Raji (cell line): ENCODE measurements at regions not wholly inside any gene's neighbourhood (a gene's known extent, or its start where the extent isn't known, plus 50 kb on each side); places are given as distances from the start of the nearest gene placed in this dataset.

Experiments used
- POLR2A ChIP-seq: IDR thresholded peaks from 2 replicates; pipeline ENCODE4 v1.6.1; 2011; ENCODE audit warnings: low read depth, low read length, control low read depth; ENCODE audit not compliant: insufficient read depth

DNA sequence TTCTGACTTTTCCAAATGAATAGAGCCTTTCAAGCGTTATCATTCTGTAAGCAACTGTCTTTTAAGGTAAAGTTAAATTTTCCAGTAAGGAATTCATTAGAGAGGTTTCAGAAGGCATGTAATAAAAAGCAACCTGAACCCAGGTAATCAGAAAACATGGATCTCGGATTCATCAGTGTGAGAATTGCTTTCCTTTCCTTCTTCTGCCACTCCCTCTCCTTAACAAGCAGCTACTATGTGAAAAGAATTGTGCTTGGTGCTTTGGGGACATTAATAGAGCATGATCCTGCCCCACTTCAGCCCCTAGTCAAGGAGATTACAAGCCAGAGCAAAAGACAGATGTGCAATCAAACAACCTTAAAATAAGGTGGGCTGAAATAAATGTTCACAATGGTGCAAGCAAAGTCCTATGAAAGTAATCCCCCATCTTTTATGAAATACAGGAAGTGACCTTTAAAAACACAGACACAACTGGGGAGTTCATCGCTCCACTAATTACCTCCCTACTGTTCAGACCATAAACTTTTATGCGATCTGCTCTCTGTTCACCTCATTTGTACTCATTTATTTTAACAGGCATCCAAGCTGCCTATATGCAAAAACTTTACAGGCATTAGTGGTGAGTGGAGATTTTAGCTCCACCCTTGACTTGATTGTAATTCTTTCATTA is 122.9 kb upstream of the RASGEF1B start:
- TF ChIP-seq POLR2A: no peak

DNA sequence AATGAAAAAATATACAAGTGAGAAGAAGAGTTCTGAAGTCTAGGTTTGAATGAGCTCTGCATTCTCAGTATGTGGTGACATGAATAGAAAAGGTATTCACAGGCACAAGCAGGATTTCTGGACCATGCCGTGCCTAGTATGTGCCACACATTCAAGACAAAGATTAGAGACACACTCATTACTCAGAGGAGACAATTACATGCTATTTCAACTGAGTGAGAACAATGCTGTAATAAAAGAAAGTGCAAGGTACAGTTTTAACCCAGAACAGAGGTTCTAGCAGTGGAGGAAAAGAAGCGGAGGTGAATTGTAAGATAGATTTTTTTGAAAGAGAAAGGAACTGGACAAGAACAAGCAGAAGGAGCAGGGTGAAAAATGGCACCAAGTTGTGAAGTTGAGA is 121.0 kb upstream of the RASGEF1B start:
- TF ChIP-seq POLR2A: no peak

DNA sequence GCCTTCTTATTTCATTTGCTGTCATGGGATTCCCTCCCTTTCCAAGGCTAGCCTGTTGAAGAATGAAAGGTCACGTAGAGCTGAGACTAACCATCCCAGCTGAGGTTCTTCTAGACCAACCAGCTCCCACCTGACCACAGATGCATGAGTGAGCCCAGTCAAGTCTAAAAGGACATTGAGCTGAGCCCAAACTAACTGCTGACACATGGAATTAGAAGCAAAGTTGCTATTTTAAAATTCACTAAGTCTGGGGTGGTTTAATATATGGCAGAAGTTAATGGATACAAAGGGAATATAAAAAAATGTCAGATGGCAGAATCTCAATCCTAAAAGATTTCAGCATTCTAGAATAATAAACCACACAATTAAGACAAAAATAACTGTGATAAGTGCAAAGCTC is 118.9 kb upstream of the RASGEF1B start:
- no peak for TF ChIP-seq POLR2A

DNA sequence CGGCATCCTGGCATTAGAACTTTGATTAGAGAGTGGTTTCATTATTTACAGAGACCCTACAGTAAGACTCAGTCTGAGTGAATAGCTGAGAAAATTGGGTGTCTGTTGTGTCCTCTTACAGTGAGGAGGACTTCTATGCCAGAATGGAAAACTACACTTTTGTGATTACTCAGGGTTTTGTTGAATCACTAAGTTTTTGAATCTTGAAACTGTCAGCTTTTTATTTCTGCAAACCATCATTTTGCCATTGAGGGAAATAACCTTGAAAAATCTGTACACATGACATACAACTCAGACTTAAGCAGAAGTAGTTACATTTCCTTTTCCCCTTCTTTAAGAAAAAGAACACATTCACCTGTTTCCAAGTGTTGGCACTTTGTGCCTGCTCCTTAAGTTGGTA is 117.6 kb upstream of the RASGEF1B start:
- TF ChIP-seq POLR2A: no peak

DNA sequence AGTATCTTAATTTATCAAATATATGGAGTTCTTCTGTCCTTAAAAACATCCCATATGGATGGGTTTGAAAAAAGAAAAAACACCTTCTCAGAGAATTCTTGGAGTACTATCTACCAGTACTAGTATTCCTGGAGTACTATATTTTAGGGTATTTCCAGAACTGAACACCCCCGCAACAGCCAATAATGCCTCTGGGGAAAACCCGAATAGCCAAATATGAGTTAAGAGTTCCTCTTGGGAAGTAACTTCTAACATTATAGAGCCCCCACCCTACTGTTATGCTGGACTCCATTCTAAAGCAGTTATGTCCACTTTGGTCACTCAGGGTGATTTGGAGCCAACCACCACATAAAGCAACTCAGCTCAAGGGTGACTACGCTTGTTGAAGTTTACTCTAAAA is 115.0 kb upstream of the RASGEF1B start:
- TF ChIP-seq POLR2A: no peak

DNA sequence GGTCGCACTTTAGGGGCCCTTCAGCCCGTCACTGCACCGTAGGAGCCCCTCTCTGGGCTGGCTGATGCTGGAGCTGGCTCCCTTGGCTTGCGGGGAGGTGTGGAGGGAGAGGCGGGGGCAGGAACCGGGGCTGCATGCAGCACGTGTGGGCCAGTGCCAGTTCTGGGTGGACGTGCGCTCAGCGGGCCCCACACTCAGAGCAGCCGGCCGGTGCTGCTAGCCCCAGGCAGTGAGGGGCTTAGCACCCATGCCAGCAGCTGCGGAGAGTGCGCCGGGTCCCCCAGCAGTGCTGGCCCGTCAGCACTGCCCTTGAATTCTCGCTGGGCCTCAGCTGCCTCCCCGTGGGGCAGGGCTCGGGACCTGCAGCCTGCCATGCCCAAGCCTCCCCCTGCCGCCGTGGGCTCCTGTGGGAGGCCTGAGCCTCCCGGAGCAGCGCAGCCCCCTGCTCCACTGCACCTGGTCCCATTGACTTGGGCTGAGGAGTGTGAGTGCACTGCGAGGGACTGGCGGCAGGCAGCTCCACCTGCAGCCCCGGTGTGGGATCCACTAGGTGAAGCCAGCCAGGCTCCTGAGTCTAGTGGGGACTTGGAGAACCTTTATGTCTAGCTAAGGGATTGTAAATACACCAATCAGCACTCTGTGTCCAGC is 108.8 kb upstream of the RASGEF1B start:
- TF ChIP-seq POLR2A: no peak

DNA sequence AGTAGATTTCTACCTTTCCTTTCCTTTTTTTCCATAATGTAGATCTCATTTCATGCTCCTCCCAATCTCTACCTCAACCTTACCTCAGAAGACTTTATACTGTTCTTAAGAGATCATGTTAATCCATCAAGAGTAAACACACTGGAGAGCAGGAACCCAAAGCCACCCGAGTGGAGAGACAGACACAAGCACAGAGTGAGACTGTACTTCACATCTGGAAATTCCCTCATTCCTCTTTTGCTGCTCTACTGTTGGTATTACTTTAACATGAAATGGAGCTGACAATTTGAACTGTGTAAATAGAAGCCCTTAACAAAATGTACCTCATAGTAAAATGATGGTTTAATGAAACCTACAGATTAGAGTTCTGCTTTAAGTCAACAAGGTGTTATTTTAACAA is 105.7 kb upstream of the RASGEF1B start:
- TF ChIP-seq POLR2A: no peak

DNA sequence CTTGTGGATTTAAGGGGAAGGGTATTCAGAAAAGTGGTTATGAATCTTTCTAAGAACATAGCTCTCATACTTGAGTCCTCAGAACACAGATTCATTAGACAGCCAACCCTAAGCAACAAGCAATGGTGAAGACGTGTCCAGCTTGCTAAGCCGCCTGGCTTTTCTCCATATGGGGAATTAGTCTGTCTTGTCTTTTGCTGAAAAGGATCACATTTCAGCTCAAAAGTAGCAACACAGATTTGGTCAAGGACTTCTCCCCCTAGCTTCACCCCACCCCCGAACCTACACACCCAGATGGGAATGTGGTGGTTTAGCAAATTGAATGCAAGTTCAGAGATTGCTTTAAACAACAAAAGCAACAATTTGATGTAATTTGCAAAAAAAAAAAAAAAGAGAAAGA is 103.3 kb upstream of the RASGEF1B start:
- no peak for TF ChIP-seq POLR2A

DNA sequence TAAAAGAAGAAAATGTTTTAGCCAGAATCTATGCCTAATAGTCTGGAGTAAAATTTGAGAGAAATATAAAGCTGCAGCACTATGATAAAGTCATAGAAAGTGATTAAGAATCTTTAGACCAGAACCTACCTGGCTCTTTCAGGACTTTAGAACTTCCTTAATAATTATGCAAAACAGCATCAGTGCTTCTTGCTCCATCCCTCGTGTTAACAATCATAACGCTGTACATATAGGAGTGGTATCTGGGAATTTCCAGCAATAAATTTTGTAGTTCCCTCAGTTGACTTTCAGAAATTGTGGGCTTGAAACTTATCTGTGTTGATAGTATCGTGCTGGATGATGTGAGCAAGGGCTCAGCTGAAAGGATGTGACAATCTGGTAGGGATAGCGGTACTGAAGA is 102.1 kb upstream of the RASGEF1B start:
- TF ChIP-seq POLR2A: no peak

DNA sequence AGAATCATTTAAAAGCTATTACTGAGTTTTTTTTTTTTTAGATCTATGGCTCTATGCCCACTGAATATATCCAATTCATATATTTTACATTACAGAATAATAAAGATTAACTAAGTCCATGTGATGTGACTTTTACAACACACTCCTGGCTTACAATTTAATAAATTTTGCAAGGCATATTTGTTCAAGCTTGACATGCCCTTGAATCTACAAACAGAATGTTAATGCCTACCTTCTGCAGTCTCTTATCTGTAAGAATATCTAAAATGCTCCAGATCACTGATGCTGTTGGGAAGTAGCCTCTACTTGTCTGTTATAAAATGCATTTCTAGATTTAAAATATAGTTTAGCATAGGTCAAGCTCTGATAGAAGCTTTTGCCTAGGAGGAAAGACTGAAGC is 100.7 kb upstream of the RASGEF1B start:
- TF ChIP-seq POLR2A: no peak

DNA sequence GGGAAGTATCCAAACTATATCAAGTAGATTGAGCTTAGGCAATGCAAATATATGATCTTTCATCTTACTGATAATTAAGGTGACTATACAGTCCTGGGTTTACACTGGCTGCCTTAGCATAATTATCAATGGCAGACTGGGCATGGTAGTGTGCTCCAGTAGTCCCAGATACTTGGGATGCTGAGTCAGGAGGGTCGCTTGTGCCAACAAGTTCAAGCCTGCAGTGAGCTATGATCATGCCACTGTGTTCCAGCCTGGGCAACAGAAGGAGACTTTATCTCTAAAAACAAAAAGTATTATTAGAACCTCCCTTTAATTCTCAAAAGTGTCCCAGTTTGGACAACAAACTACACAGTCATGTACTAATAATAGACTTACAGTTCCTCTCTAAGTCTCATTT is 99.4 kb upstream of the RASGEF1B start:
- TF ChIP-seq POLR2A: no peak

DNA sequence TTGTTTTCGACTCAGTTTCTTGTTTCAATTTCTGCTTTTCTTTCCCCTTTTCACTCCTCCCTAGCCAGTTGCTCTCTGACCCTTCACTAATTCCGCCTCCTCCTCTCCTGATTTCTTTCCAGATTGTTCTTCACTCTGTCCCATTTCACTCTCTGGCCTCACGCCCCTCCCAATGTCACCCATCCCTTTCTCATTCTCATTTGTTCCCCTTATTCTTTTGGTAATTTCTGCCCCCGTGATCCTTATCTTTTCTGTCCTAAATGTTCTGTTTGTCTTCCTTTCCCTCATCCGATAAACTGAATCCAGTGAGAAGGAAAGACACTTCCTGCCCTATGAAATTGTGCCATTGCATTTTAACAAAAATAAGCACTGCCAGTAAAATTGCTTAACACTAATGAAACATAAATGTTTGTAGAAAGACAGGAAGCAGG is 94.5 kb upstream of the RASGEF1B start:
- TF ChIP-seq POLR2A: no peak

DNA sequence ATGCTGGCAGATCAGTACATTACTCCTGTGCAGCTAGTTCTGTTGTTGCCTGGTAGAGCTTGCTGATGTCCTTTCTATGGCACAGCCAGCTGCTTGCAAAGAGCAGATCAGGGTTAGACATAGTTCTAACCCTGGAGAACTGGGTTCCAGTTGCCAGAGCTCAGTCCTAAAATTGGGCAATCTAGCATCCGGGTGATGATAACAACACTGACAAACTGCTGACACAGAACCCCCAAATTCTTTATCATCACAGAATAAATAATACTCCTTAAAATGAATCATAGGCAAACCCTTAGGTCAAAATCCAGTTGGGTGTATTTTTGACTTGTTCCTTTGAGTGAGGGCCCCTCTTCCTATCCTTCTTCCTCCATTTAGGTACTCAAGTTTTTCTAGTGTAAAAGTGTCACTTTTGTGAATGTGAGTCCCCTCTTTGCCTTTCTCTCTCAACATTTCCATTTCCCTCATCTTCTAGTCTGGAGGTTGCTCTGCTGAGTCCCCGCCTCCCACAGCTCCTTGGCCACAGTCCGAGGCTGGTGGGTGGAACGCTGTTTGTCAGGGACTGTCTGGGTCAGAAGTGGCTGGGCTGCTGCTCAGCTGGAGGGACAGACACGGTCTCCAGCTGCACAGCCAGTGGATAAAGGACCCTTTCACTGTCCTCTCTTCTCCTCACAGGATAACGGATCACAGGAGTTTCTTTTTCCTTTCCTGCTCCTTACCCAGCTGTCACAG is 93.6 kb upstream of the RASGEF1B start:
- no peak for TF ChIP-seq POLR2A

DNA sequence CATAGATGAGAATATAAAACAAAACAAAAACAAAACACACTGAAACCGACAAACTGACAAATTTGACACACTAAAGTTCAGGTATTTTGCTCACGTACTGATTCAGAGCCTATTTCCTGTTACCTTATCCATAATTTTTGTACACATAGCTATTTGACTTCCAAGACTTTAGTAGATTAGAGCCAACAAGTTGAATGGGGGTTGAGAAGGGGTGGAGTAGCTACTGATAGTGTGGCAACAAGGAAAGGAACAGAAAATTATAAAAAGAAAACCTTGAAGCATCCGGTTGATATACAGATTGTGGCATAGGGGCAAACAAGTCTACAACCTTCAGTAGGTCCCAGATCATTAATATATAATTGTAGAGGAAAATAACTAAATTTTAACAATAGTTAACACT is 92.3 kb upstream of the RASGEF1B start:
- TF ChIP-seq POLR2A: no peak

DNA sequence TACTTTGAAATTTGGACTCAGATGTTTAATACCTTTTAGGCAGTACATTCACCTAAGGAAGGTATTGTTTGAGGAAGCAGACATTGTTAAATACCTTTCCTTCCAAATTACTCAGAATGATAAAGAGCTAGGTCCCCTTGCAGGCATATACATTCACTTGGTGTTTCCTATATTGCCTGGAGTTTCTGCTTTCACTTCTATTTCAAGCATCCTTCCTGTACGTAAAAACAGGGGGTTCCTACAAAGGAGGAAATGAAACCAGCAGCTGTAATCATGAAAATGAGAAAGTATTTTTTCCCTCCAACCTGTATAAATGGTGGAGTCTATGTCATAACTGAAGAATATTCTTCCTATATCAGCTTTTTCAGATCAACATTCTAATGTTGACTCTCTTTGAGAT is 90.4 kb upstream of the RASGEF1B start:
- no peak for TF ChIP-seq POLR2A

DNA sequence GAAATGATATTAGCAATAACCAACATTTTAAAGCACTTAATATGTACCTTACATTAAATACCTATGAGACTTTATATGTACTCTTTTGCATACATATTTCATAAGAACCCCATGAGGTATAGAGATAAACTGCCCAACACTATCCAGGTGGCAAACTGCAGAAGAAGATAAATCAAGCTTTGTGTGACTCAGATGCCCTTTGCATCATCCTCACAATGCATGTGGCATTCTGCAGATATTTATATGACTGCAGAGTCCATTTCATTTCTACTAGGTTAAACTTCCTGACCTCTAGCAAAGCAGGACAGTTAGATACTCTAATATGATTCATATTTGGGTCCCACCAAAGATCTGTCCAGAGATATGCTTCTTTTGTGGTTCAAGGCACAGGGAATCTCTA is 85.6 kb upstream of the RASGEF1B start:
- no peak for TF ChIP-seq POLR2A
